ENCODE measurements at regions not wholly inside any gene's neighbourhood (a gene's known extent, or its start where the extent isn't known, plus 50 kb on each side); places are given as distances from the start of the nearest gene placed in this dataset.

GRCh38 chr4:89371614-89372013, 64.0 kb upstream of the GPRIN3 start:
- TF ChIP-seq EZH2phosphoT487 (IDR thresholded peaks at IDR 0.05) (no peak), EZH2 (IDR thresholded peaks at IDR 0.05) (no peak)
- TF ChIP-seq, protein P1, sequence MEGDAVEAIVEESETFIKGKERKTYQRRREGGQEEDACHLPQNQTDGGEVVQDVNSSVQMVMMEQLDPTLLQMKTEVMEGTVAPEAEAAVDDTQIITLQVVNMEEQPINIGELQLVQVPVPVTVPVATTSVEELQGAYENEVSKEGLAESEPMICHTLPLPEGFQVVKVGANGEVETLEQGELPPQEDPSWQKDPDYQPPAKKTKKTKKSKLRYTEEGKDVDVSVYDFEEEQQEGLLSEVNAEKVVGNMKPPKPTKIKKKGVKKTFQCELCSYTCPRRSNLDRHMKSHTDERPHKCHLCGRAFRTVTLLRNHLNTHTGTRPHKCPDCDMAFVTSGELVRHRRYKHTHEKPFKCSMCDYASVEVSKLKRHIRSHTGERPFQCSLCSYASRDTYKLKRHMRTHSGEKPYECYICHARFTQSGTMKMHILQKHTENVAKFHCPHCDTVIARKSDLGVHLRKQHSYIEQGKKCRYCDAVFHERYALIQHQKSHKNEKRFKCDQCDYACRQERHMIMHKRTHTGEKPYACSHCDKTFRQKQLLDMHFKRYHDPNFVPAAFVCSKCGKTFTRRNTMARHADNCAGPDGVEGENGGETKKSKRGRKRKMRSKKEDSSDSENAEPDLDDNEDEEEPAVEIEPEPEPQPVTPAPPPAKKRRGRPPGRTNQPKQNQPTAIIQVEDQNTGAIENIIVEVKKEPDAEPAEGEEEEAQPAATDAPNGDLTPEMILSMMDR (IDR thresholded peaks at IDR 0.05), result no peak

Data from neural progenitor cell (in vitro differentiated cells).